ENCODE measurements at regions not wholly inside any gene's neighbourhood (a gene's known extent, or its start where the extent isn't known, plus 50 kb on each side); places are given as distances from the start of the nearest gene placed in this dataset.

DNA sequence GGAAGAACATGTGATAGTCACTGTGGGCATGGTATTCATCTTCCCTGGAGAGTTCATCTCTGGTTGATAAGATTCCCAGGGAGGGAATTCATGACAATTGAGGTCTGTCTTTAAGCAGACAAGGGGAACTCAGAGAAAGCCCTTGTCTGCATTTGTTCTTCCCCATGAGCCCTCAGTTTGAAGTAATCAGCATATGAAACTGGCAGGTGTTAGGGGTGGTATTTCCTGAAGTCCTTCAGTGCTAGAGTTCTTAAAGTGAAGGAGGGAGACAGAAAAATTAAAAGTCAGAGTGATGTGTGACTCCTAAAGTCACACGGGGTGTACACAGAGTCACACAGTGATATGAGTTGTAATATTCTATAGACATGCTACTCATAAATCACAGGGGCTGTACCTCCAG, 60.6 kb upstream of the SYK start:
- no peak for DNase-seq (ENCODE audit: low read depth)
- no peak overlapping the region for H3K4me3 ChIP-seq (ENCODE audit: low read depth, low read length)
- TF ChIP-seq CTCF (IDR thresholded peaks at IDR 0.05; ENCODE audit: insufficient read depth, low read depth, low read length, missing control alignments) = no peak

DNA sequence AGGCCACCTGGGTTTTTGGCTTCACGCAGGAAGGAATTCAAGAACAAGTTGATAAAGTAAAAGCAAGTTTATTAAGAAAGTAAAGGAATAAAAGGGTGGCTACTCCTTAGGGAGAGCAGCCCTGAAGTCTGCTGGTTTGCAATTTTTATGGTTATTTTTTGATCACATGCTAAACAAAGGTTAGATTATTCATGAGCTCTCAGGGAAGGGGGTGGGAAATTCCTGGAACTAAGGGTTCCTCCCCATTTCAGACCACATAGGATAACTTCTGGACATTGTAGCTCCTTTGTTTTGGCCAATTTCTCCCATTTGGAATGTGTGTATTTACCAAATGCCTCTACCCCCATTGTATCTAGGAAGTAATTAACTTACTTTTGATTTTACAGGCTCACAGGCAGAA, 63.9 kb upstream of the SYK start:
- DNase-seq (ENCODE audit: low read depth) = no peak
- H3K4me3 ChIP-seq (ENCODE audit: low read depth, low read length) = no peak overlapping the region
- no peak for TF ChIP-seq CTCF (IDR thresholded peaks at IDR 0.05; ENCODE audit: insufficient read depth, low read depth, low read length, missing control alignments)

DNA sequence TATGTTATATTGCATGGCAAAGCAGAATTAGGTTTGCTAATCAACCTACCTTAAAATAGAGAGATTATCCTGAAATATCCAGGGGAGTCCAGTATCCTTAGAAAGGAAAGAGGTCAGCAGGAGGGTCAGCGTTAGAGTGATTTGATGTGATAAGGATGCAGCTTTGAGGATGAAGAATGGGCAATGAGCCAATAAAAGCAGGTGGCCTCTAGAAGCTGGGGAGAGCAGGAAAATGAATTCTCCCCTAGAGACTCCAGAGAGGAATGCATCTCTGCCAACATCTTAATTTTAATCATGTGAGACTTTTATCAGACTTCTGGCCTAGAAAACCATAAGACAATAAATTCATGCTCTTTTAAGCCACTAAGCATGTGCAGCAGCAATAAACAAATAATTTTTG, 65.7 kb upstream of the SYK start:
- TF ChIP-seq CTCF (IDR thresholded peaks at IDR 0.05; ENCODE audit: insufficient read depth, low read depth, low read length, missing control alignments) = no peak
- H3K4me3 ChIP-seq (ENCODE audit: low read depth, low read length) = no peak overlapping the region
- DNase-seq (ENCODE audit: low read depth) = no peak

DNA sequence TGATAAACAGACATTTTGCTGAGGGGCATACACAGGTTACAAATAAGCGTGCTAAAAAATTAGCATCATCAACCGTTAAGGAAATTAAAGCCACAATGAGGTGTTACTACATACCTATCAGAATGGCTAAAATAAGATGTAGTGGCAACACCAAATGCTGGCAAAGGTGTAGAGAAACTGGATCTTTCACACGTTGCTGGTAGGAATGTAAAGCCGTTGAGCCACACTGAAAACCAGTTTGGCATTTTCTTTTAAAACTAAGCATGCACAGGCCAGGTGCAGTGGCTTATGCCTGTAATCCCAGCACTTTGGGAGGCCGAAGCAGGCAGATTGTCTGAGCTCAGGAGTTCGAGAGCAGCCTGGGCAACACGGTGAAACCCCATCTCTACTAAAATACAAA, 67.0 kb upstream of the SYK start:
- no peak for TF ChIP-seq CTCF (IDR thresholded peaks at IDR 0.05; ENCODE audit: insufficient read depth, low read depth, low read length, missing control alignments)
- no peak overlapping the region for H3K4me3 ChIP-seq (ENCODE audit: low read depth, low read length)
- DNase-seq (ENCODE audit: low read depth) = no peak

DNA sequence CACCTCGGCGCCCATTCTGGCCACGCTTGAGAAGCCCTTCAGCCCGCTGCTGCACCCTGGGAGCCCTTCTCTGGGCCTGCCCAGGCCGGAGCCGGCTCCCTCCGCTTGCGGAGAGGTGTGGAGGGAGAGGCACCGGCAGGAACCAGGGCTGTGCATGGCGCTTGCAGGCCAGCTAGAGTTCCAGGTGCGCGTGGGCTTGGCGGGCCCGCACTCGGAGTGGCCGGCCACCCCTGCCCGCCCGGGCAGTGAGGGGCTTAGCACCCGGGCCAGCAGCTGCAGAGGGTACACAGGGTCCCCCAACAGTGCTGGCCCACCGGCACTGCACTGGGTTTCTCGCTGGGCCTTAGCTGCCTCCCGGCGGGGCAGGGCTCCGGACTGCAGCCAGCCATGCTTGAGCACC, 72.3 kb upstream of the SYK start:
- no peak overlapping the region for H3K4me3 ChIP-seq (ENCODE audit: low read depth, low read length)
- DNase-seq (ENCODE audit: low read depth) = no peak
- TF ChIP-seq CTCF (IDR thresholded peaks at IDR 0.05; ENCODE audit: insufficient read depth, low read depth, low read length, missing control alignments) = no peak

DNA sequence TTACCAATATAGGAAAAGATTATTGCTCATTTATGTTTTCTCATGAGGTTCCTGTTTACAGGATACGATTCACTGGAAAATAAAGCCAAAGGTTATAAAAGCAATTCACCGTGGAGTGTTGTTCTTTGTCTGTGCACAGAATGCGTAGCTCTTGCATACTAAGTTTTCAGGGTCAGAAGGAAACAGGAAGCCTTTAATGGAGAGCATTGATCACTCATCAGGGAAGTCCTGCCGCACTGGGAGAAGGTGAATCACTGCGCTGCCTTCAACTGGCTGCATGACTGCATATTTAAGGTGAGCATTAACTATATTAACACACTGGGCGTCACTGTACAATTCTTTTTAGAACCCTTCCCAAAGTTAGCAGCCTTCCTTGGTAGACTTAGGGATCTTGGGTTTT, 74.1 kb upstream of the SYK start:
- no peak for TF ChIP-seq CTCF (IDR thresholded peaks at IDR 0.05; ENCODE audit: insufficient read depth, low read depth, low read length, missing control alignments)
- DNase-seq (ENCODE audit: low read depth) = no peak
- H3K4me3 ChIP-seq (ENCODE audit: low read depth, low read length) = no peak overlapping the region

DNA sequence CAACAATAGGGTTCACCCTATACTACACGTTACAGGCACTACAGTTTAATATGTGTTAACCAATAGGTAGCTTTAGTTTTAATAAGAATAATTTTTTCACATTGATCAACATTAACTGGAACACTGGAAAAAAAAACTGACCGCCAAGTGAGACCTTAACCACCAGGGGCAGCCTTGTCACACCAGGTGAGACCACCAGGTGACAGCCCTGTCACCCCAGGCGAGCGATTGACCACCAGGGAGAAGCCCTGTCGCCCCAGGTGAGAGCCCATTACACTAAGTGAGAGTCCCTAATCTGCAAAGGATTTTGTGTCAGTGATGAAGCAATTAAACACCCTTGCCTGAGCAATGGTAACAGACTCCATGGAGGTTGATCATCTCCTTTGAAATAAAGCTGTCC, 75.4 kb upstream of the SYK start:
- TF ChIP-seq CTCF (IDR thresholded peaks at IDR 0.05; ENCODE audit: insufficient read depth, low read depth, low read length, missing control alignments) = no peak
- peak; percentile 2 for DNase-seq (ENCODE audit: low read depth)
- no peak overlapping the region for H3K4me3 ChIP-seq (ENCODE audit: low read depth, low read length)

All from GM12865 (cell line).